ENCODE measurements at regions not wholly inside any gene's neighbourhood (a gene's known extent, or its start where the extent isn't known, plus 50 kb on each side); places are given as distances from the start of the nearest gene placed in this dataset.

DNA sequence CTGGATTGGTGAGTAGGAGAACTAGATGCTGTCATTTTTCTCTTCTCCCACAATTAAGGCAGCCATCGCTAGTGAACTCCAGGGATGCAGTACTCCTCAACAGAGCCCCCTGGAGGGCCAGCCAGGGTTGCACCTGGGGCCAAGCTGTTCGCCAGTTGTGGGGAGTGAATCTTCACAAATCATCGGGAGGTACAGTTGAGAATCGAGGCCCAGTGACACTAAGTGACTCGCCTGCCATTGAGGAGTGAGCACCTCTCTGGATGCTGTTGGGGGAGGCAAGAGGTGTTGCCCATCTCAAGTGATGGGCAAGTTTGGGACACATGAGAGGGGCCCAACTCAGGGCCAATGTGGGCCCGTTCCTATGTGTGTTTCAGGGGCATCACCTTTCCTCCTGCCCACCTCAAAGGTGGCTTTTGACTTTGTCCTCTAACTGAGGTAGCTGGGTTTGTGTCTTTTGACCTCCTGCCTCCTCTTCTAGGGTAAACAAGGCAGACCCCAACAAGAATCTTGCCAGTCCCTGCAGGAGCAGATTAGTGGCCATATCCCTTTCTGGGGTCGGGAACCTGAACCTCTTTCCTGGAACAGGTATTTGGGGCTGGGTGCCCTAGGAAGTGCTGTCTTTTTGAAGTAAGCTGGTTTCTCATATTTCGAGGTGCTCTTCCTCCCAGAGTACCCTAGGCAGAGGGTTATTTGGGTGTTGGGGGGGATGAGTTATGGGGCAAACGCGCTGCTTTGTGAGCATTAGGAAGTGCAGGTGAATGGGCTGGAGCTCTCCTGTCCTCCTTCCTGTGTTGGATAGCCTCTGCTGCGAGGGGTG lies 181.2 kb downstream of the MACROH2A1 start:
- TF ChIP-seq, protein P1, sequence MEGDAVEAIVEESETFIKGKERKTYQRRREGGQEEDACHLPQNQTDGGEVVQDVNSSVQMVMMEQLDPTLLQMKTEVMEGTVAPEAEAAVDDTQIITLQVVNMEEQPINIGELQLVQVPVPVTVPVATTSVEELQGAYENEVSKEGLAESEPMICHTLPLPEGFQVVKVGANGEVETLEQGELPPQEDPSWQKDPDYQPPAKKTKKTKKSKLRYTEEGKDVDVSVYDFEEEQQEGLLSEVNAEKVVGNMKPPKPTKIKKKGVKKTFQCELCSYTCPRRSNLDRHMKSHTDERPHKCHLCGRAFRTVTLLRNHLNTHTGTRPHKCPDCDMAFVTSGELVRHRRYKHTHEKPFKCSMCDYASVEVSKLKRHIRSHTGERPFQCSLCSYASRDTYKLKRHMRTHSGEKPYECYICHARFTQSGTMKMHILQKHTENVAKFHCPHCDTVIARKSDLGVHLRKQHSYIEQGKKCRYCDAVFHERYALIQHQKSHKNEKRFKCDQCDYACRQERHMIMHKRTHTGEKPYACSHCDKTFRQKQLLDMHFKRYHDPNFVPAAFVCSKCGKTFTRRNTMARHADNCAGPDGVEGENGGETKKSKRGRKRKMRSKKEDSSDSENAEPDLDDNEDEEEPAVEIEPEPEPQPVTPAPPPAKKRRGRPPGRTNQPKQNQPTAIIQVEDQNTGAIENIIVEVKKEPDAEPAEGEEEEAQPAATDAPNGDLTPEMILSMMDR (conservative IDR thresholded peaks at IDR 0.05; ENCODE audit: low read depth, low read length), result no peak
- Histone ChIP-seq H3K4me3 (IDR thresholded peaks at IDR 0.05; ENCODE audit: insufficient read depth, low read depth, low read length) (no peak overlapping the region), H4K20me1 (ENCODE audit: insufficient read depth) (no peaks in the 10 kb centered on the region), H3K4me1 (ENCODE audit: low read depth, poor library complexity, severe bottlenecking) (no peaks in the 10 kb centered on the region), H3K27me3 (ENCODE audit: insufficient read depth, low read depth) (no peaks in the 10 kb centered on the region), H2AFZ (ENCODE audit: low read depth) (no peak overlapping the region), H3K4me2 (no peak overlapping the region), H3K9ac (no peak overlapping the region), H3K36me3 (ENCODE audit: insufficient read depth) (no peaks in the 10 kb centered on the region), H3K27ac (no peak overlapping the region), H3K79me2 (ENCODE audit: insufficient read depth, low read depth) (no peaks in the 10 kb centered on the region)

DNA sequence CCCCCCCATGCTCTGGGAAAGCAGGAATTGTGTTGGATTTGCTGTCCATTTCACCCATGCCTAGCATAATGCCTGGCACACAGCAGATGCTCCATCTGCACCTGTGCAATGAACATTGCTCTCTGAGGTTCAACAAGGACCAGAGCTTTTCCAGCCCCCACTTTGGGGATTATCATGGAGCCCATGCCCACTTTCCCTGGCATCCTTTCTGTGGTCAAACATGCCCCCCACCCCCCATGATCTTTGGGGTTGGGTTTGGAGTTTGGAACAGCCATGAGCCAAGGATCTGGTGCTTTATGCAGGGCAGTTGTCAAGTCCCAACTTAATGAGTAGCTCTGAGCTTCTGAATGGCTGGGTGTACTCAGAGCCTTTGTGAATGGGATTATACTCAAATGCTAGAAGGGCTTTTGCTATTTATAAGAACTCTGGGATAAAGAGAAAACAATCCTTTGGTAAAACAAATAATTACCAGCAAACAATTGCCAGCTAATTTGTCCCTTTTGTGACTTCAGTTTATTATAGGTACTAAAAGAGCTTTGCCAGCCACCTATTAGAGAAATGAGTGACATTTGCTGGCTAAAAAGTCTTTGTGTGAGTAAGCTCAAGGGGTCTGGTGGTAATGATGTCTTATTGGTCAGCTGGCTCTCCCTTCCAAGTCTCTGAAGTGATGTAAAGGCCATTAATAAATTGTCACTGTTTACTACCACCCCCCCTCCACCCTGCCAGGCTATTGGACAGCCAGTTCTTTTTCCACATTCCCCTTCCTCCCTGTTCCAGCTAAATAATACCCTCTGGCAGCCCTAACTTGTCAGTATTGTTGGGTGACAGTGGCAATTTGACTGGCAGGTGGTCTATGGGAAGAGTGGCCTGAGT lies 182.3 kb downstream of the MACROH2A1 start:
- Histone ChIP-seq H3K79me2 (ENCODE audit: insufficient read depth, low read depth) (no peaks in the 10 kb centered on the region), H3K27ac (no peak overlapping the region), H3K4me2 (no peak overlapping the region), H3K27me3 (ENCODE audit: insufficient read depth, low read depth) (no peaks in the 10 kb centered on the region), H3K36me3 (ENCODE audit: insufficient read depth) (no peaks in the 10 kb centered on the region), H2AFZ (ENCODE audit: low read depth) (no peak overlapping the region), H3K9ac (no peak overlapping the region), H4K20me1 (ENCODE audit: insufficient read depth) (no peaks in the 10 kb centered on the region), H3K4me1 (ENCODE audit: low read depth, poor library complexity, severe bottlenecking) (no peaks in the 10 kb centered on the region), H3K4me3 (IDR thresholded peaks at IDR 0.05; ENCODE audit: insufficient read depth, low read depth, low read length) (no peak overlapping the region)
- TF ChIP-seq, protein P1 (conservative IDR thresholded peaks at IDR 0.05; ENCODE audit: low read depth, low read length), result no peak

DNA sequence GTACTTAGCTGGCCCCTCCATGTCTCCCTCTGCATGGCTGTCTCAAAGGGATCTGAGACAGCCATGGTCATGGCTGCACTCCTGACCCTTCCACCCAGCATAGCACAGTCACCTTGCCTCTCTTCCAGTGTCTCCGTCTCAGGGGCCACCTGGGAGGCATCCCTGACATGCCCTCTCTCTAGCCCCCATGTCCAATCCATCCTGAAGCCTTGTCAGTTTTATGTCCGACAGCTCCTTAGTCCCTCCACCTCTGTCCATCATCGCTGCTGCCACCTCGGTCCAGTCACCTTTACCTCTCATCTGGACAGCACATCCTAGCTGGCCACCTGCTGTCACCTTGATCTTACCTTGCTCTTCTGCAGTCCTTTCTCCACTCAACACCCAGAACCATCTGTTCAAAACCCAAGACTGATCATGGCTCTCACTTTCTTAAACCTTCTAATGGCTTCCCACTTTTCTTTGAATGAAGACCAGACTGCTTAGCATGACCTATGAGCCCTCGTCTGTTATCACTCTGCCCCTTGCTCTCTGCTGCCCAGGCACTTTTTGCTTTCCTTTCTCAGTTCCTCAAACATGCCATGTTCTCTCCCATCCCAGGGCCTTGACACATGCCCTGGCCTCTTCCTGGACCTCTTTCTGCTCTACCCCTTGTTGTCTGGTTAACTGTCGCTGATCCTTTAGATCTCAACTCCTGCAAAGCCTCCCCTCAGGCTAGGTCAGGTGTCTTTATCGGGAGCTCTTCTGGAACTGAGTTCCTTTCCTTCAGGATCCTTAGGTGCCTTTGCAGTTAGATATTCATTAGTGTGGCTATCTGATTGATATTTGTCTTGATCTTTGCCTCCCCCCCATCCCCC lies 181.8 kb upstream of the PITX1 start:
- H3K79me2 ChIP-seq (ENCODE audit: insufficient read depth, low read depth), result no peaks in the 10 kb centered on the region
- no peak overlapping the region for H3K9ac ChIP-seq
- no peaks in the 10 kb centered on the region for H3K27me3 ChIP-seq (ENCODE audit: insufficient read depth, low read depth)
- no peaks in the 10 kb centered on the region for H3K4me1 ChIP-seq (ENCODE audit: low read depth, poor library complexity, severe bottlenecking)
- H2AFZ ChIP-seq (ENCODE audit: low read depth), result no peak overlapping the region
- no peaks in the 10 kb centered on the region for H3K36me3 ChIP-seq (ENCODE audit: insufficient read depth)
- H4K20me1 ChIP-seq (ENCODE audit: insufficient read depth), result no peaks in the 10 kb centered on the region
- TF ChIP-seq, protein P1 (conservative IDR thresholded peaks at IDR 0.05; ENCODE audit: low read depth, low read length), result no peak
- H3K4me2 ChIP-seq, result no peak overlapping the region
- H3K4me3 ChIP-seq (IDR thresholded peaks at IDR 0.05; ENCODE audit: insufficient read depth, low read depth, low read length), result no peak overlapping the region
- no peak overlapping the region for H3K27ac ChIP-seq

DNA sequence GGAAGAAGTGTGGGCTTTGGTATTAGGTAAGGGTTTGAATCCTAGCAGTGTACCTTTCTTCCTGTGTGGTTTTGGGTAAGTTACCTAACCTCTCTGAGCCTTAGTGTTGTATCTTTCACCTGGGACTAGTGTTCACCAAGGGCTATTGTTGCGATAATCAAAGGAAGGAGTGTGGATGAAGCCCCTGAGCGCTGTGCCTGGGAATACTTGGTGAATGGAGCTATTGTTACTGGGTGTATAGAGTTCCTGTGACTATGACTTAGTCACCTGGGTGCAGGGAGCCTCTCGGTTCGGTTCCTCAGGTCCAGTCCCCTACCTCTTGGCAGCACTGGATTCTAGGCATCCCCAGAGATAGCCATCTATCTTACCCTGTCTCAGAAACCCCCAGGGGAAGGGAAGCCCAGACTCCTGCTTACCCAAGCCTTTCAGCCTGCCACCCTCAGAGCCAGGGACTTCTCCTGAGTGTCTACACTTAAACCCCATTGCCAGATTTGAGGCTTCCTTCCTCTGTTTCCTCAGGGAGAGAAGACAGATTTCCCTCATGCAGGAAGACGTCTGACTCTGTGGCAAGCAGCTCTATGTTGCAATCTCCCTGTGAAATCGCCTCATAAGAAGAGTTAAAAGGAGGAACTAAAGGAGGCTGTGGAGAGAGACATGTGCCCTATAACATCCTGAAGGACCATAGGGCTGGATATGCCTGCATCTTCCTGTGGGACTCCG lies 181.0 kb upstream of the PITX1 start:
- H3K4me3 ChIP-seq (IDR thresholded peaks at IDR 0.05; ENCODE audit: insufficient read depth, low read depth, low read length), result no peak overlapping the region
- no peak overlapping the region for H2AFZ ChIP-seq (ENCODE audit: low read depth)
- H4K20me1 ChIP-seq (ENCODE audit: insufficient read depth), result no peaks in the 10 kb centered on the region
- no peak overlapping the region for H3K27ac ChIP-seq
- H3K79me2 ChIP-seq (ENCODE audit: insufficient read depth, low read depth), result no peaks in the 10 kb centered on the region
- no peaks in the 10 kb centered on the region for H3K4me1 ChIP-seq (ENCODE audit: low read depth, poor library complexity, severe bottlenecking)
- H3K27me3 ChIP-seq (ENCODE audit: insufficient read depth, low read depth), result no peaks in the 10 kb centered on the region
- no peak overlapping the region for H3K4me2 ChIP-seq
- TF ChIP-seq, protein P1 (conservative IDR thresholded peaks at IDR 0.05; ENCODE audit: low read depth, low read length), result no peak
- no peak overlapping the region for H3K9ac ChIP-seq
- H3K36me3 ChIP-seq (ENCODE audit: insufficient read depth), result no peaks in the 10 kb centered on the region
